ENCODE measurements at regions not wholly inside any gene's neighbourhood (a gene's known extent, or its start where the extent isn't known, plus 50 kb on each side); places are given as distances from the start of the nearest gene placed in this dataset.

DNA sequence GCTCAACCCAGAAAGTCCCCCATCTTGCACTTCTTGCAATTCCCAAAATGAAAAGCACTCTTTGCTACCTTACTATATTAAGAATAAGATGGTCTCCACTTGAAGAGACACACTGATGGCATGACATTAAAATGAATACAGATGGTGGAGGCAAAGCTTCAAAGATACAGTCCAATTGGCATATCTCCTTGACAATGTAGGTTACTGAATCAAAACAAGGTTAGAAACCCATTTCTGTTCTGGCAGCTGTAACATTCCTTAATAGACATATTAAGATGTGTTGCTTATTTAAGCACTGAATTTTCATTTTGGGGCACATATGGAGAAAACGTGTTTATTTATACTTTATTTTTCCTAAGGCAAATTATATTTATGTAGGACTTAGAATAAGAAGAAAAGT lies 1262.8 kb upstream of the CDH8 start:
- no peak for DNase-seq

DNA sequence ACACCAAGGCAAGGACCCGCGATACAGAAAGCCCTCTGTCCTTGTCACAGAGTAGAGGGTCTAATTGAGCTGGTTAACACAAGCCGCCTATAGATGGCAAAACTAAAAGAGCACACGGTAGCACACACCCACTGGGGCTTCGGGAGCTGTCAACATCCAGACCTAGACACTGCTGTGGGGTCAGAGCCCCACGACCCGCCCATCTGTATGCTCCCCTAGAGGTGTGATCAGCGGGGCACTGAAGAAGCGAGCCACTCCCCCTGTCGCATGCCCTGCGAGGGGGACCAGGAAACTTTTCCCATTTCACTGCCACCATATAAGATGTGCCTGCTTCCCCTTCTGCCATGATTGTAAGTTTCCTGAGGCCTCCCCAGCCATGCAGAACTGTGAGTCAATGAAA lies 1255.8 kb upstream of the CDH8 start:
- DNase-seq, result no peak

DNA sequence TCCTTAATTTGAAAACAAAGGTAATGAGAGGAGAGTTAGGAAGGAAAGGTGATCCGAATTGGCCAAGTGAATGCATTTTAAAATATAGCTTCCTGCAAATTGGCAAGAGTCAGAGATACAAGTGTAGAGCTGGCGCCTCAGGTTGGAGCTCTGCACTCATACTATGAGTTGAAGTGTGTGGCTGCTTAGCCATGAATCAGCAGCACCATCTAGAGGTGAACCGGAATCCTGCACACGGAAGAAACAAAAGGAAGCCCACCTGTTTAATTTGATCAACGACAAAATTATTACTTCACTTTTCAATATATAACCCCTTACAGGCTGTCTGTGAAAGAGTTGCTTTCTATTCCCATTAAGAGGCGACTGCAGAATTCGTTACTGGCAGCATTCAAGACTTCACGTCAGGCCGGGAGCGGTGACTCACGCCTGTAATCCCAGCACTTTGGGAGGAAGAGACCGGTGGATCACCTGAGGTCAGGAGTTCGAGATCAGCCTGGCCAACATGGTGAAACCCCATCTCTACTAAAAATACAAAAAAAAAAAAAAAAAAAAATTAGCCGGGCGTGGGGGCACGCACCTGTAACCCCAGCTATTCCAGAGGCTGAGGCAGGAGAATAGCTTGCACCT lies 1253.7 kb upstream of the CDH8 start:
- no peak for DNase-seq

DNA sequence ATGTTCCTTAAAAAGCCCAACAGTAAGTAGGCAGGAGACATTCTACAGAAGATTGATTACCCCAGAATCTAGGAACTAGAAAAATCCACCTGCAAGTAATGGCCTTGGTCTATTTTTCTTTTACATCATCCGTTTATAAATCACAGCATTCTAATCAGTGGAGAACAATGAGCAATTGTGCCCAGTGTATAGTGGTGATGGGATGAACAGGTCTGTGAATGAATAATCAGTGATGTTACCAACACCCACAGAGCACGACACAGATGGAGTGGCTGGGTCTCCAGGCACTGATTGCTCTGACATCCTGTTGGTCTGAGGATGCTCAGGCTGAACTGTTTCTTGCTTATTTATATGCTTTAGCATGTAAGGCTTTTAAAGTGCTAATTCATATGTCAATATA lies 1251.2 kb upstream of the CDH8 start:
- no peak for DNase-seq

DNA sequence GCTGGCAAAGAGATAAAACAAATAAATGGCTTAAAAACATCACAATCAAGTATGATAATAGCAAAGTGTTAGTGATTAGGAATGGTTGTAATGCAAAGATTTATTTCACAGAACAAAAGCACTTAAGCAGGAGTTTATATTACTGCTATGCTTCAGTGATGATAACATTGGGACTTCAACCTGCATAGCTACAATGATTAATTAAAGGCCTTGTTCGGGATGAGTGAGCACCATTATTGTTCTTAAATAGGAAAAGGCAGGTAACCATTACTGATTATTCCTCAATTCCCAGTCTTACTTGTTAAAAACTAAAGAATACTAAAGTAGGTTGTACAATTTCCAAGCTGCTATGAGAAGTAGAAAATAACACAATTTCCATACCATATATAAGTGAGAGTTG lies 1247.5 kb upstream of the CDH8 start:
- no peak for DNase-seq

DNA sequence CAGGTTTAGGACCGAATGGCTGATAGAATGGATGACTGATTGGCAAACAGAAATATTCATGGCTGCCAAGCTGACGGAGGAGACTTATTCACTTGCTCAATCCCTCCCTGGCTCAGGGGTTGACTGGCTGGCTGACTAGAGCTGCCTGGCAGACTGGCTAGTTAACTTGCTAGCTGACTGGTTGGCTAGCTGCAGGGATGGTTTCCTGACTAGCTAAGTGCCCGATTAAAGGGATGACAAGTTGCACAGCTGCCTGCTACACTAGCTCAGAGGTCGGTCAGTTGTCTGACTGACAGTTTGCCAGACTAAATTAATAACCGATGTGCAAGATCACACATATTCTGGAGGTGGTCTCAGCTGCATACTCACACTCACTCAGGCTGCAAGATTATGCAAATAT lies 1208.4 kb upstream of the CDH8 start:
- no peak for DNase-seq

DNA sequence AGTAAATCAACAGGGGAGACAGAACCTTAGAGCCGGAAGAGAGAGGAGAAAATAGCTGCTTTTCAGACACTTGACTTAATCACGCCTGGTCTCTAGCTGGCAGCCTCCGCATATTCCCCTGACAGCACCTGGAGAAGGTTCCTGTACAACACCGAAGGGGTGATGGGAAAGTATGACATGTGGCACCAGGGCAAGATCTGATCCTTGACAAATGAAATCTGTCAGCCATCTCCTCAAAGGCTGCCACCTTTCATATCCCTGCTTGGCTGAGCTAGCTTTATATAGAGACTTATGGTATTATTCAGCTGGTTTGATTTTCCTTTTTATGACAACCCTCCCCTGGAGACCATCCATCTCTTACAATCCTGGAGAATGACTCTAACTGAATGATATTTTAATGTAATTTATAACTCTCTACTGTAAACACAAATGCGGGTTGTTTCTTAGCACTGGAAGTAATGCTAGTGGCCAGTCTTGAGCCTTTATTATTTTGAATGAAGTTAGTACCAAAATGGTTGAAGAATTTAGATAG lies 1205.3 kb upstream of the CDH8 start:
- DNase-seq, result no peak

DNA sequence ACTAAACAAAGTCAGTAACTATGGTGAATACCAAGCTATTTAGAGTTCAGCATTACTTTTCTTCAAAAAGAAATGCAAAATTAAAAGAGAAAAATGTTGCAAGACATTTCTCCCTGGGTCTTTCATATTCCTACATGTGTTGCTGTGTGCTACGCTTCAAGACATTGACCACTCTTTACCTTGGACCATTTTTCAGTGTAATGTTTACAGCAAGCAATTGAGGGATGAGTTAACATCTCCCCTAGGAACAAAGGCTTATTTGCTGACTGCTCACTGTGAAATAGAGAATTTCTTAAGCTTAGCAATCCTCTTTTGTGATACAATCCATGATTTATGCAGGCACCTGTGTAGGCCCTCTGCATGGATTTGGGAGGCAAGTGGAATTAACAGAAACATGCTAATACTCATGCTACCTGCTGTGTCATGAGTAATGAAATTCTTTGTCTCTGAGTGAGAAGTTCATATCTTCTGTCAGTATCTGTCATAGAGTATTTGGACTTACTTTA lies 1202.9 kb upstream of the CDH8 start:
- no peak for DNase-seq

DNA sequence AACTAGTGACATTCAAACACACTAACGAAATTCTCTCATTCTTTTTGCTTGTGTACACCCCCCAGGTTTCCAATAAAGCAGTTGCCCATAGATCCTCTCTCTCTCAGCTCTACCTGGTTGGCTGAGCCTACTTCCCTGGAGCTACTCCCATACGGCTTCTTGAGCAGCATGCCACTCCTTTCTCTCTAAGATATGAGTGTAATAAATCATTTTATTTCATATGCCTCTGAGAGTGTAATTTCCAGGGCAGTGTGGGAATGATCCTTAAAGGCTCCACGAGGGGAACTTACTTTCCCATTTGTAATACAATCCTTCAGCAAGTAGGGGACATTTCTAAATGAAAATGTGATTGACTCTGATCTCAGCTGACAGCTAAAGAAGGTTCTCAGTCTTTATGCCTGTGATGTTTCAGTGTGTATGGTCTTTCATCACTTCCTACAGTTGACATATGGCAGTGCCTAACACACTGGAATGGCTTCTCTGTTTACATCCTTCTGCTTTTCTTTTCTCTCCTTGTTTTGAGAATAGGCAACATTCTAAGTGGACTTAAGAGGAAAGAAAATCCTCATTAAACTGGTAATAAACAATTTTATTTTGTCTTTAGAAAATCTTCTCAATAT lies 1194.3 kb upstream of the CDH8 start:
- no peak for DNase-seq

DNA sequence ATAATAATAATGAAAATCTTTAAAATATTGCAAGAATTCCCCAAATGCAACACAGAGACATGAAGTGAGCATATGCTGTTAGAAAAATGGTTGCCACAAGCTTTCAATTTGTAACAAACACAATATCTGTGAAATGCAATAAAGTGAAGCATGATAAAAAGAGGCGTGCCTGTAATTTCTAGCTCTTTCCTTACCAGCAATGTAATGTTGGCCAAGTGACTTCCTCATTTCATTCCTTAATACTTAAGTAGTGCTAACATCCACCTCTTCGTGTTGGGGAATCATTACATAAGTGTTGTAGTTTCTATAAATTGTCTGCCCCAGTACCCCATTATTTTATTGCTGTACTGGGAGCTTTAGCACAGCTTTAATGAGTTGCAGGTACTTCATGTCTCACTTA lies 1192.0 kb upstream of the CDH8 start:
- no peak for DNase-seq

DNA sequence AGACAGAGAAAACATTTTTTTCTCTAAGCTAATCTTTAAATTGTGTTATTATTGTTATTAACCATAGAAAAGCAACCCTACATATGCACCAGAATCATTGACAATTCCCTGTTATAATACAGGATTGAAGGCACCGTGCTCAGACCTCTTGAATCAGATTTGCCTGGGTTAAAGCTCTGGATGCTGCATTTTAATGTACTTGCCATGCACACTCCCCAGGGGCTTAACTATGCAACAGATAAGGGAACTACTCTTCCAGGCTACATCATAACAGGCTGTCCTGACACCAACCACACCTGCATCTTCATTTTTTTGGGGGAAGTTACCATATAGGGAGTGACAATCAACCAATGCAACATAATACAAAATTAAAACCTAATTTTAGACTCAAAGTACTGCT lies 1187.6 kb upstream of the CDH8 start:
- no peak for DNase-seq

DNA sequence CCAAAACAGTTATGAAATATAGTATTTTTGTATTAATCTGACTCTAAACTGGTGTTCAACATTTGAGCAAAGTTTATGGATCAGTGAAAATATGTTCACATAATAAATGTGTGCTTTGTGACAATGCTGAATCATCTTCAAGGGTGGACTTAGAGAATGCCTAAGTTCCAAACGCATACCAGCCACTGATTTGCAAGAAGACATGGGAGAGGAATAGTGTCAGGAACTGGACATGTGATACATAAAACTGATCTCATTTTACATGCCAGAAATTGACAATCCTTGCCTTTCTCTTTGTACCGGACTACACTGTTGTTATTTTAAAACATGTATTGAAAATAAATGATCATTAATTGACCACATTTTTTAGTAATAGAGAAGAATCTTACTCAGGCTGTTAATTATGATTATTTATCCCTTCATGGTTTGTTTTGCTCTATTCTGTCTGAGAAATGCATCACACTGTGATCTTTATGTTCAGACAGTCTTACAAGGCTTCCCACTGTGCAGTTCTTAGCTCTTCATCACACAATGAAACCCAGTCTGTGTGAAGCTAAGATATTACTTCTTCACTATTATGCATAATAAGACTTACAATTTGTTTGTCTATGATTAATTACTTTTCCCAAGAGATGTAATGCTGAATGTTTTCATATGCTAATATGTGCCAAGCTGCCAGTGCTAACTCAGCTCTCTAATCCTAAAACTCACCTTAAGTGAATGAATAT lies 1180.6 kb upstream of the CDH8 start:
- no peak for DNase-seq

DNA sequence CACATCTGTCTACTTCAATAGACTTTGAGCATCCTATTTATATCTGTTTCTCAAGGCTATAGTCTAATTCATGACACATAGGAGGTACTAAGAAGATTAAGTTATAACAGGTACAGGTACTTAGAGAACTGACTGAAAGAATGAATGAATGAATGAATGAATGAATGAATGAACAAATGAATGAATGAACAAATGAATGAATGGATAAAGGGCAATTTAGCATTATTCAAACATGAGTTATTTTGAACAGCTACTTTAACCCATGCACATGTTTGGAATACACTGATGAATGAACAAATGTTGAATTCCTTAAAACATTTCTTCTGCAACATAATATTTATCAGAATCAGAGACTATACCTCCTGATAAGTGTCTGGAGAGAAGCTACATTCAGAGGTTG lies 1165.6 kb upstream of the CDH8 start:
- no peak for DNase-seq

DNA sequence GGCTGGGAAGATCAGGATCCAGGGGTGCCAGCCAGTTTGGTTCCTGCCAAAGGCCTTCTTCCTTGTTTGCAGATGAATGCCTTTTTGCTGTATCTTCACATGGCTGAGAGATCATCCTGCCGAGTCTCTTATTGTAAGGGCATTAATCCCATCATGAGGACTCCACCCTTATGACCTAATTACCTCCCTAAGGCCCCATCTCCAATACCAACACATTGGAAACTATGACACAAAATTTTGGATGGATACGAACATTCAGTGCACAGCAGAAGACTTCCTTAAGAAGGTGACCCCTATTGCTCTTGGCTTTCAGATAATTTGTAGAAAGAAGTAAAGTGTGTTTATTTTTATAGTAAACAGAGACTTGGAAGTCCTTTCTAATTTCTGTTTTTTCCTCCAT lies 1164.7 kb upstream of the CDH8 start:
- DNase-seq, result no peak

DNA sequence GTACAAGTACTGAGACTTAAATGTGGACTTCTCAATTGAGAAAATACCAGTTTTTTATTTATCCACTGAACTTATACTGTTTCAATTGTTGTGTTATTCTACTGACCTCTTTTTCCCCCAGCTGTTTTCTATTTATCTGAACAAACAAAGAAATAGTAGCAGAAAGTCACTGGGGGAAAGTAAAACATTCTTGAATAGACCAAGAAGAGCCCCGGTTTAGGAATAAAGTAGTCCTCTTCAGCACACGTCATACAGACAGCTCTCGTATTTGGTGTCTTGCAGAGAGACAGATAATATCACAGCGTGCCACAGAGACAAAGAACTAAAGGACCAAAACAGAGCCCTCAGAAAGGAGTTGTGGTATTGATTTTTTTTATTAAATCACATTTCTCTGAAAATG lies 1159.1 kb upstream of the CDH8 start:
- no peak for DNase-seq

DNA sequence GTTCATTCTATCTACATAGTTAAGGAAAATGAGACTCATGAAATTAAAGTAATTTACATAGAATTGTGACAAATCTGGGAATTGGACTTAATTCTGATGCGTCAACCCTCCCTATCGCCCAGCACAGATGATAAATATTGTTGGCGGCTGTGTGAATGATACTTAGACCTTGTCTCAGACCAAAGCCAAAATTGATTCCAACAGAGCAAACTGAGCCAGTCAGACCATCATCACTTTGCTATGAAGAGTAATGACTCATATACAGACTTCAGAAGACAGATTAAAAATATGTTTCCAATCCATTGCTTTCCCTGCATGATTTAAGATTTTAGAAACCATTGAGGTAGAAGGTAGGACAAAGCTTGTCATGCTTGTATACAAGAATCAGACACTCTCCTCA lies 1156.7 kb upstream of the CDH8 start:
- no peak for DNase-seq

DNA sequence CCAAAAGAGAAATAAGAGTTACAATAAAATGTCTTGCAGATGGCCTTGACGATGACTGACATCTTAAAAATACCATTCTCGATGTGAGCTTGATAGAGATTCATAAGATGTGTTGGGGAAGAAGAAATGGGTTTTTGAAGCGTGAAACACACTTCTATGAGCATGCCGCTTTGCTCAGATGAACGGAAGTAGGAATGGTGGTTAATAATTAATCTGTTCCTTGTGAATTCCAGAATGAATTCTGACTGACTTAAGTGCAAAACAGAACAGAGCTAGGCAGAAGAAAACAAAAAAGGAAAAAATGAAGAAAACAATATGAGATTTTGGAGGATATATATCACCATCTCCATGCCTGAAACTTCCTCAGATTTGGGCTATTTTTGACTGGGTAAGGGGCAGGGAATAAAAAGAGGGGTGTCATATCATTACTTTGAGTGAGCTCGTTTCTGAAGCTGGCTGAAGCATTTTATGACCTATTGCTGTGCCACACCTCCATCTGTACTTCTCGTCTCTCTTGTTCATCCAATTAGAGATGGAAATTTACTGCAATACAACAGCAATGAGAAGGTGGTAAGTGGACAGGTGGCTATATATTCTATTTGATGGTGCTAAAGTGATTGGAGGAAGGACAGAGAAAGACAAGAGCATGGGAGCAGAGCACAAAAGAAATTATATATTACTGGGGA lies 1152.0 kb upstream of the CDH8 start:
- DNase-seq, result no peak

DNA sequence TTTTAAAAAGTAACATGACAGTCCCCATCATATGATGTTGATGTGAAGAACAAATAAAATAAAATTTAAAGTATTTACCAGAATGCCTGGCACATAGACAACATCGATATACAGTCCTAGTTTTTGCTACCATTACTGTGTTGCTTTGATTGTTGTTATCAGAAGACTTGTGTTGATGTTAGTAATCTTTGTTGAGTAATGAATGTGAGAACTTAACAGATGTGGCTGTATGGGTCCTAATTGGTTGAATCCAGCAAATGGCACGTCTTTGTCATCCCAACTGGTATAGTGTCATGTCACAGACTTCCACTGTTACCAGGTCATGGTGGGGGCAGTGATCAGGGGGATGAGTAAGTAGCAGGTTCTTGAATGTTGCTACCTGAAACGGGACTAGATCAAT lies 1151.4 kb upstream of the CDH8 start:
- no peak for DNase-seq

DNA sequence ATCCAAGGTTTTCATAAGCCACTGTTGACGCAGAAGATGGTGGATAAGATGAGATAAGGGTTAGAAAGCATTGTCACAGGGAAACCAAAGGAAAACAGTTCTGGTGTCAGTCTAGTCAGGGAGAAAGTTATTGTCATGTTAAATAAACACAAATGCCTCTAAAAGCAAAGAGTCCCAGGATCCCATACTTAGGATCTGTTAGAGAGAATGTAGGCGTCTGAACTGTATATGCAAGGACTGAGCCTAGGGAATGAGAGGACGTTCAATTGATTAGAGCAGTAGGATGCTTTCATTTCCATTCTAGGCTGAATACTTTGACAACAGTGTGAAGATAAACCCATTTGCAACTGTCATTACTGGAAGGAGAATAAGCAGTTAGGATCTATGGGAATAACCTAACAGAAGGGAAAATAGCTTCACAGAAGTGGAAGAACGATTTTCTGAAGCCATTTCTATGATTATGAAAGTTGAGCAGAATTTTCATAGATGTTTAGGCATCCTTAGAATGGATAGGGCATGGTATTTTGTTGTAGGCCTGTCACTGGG lies 1149.1 kb upstream of the CDH8 start:
- no peak for DNase-seq

DNA sequence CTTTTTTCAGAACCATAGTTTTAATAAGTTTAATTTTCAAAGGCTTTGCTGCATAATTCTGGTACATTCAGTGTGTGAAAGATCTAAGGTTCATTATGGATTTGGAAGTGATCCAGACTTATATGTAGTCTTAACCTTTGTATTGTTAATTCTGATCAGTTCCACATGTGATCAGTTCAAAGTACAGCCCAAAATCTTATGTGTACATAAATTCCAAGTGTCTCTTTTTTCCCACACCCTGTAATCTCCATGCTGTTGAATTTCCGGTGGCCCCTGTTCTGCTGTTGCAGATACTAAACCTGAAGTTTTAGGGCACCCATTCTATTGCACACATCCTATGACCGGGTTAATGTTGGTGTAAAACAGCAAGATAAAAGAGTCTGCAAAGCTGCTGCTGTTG lies 1147.5 kb upstream of the CDH8 start:
- DNase-seq, result no peak

DNA sequence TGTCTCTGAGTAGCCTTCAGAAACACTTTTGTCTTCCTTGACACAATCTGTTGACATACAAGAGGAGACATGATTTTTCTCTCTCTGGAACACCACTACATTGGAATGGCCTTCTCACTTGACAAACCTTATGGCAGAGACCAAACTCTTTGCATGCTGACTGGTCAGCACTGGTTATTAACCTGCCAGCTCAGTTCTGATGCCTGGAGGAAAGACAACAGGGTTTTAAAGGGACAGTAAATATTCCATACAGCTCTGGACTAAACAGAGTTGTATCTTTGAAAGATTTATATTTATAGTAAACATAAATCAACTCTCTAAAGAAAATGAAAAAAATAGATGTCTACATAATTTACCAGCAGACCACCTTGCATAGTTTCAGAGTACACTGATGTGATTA lies 1139.1 kb upstream of the CDH8 start:
- DNase-seq, result no peak

DNA sequence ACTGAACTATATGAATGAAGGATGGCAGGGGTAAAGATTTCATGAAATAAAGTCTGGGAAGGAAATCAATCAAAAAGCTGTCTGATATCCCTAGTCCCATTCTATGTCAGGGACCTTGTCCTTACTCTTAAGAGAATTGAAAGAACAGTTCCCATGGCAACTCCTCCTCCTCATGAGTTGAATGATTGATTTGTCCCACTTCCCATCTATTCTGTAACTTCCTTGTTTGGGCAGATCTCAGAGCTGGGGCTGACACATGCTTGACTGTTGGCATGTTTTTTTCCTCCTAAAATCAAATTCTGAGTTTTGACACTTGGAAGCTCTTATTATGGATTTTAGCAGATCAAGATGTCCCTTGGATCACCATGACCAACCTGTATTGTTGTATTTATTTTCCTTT lies 1138.6 kb upstream of the CDH8 start:
- DNase-seq, result no peak

DNA sequence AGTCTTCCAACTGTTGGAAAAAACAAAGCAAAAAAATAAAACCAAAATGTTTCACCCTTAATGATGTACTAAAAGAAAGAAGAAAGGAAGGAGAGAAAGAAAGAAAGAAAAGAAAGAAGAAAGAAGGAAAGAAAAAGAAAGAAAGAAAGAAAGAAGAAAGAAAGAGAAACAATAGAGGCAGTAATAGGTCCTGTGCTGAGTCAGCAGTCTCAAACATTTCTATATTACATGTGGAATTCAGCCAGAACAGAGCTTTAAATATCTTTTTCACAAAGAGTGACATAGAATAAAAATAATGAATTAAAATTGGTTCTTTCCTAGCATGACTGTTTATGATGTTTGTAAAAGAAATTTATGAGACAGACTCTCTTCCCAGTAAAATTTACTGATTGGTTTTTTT lies 1135.3 kb upstream of the CDH8 start:
- DNase-seq, result no peak
